Left renal pelvis (tissue), 4 donors: ENCODE measurements at regions not wholly inside any gene's neighbourhood (a gene's known extent, or its start where the extent isn't known, plus 50 kb on each side); places are given as distances from the start of the nearest gene placed in this dataset.

ENCODE experiments used
- DNase-seq, 4 donors: peaks; one replicate each; pipeline ENCODE4 v3.0.0-alpha.2; 2013; ENCODE audit warnings: low read depth in 4 of 4, low spot score in 3 of 4

GRCh38 chrX:4754878-4755604 is 1041.6 kb upstream of the PRKX start:
- no peak for DNase-seq

GRCh38 chrX:4741024-4741423 is 1027.6 kb upstream of the PRKX start:
- DNase-seq = peak in 1 of 4 donors; percentile 1

- no peak for DNase-seq
These were observed 1021.9 kb upstream of the PRKX start for GRCh38 chrX:4735299-4735698.

- no peak for DNase-seq
These were observed 997.4 kb upstream of the PRKX start for GRCh38 chrX:4710618-4711433.

- DNase-seq = no peak
These were observed 995.7 kb upstream of the PRKX start for GRCh38 chrX:4708970-4709760.

GRCh38 chrX:4706961-4707360 is 993.5 kb upstream of the PRKX start:
- DNase-seq = no peak

- no peak for DNase-seq
These were observed 977.1 kb upstream of the PRKX start for GRCh38 chrX:4690521-4690920.

- no peak for DNase-seq
These were observed 969.2 kb upstream of the PRKX start for GRCh38 chrX:4682636-4683035.

- no peak for DNase-seq
These were observed 962.3 kb upstream of the PRKX start for GRCh38 chrX:4675686-4676300.

GRCh38 chrX:4674028-4674782 is 960.8 kb upstream of the PRKX start:
- DNase-seq = no peak

GRCh38 chrX:4671344-4671743 is 957.9 kb upstream of the PRKX start:
- DNase-seq = no peak

- DNase-seq = no peak
These were observed 957.2 kb upstream of the PRKX start for GRCh38 chrX:4670606-4671005.

GRCh38 chrX:4668802-4669536 is 955.5 kb upstream of the PRKX start:
- no peak for DNase-seq

GRCh38 chrX:4663085-4663484 is 949.6 kb upstream of the PRKX start:
- DNase-seq = no peak

GRCh38 chrX:4661771-4662170 is 948.3 kb upstream of the PRKX start:
- DNase-seq = no peak

GRCh38 chrX:4656419-4656818 is 943.0 kb upstream of the PRKX start:
- DNase-seq = no peak

- DNase-seq = no peak
These were observed 942.3 kb upstream of the PRKX start for GRCh38 chrX:4655743-4656142.

GRCh38 chrX:4642114-4642513 is 928.7 kb upstream of the PRKX start:
- DNase-seq = no peak

GRCh38 chrX:4638036-4638435 is 924.6 kb upstream of the PRKX start:
- no peak for DNase-seq

GRCh38 chrX:4627414-4627813 is 914.0 kb upstream of the PRKX start:
- no peak for DNase-seq
